EH (cell line): ENCODE measurements at regions not wholly inside any gene's neighbourhood (a gene's known extent, or its start where the extent isn't known, plus 50 kb on each side); places are given as distances from the start of the nearest gene placed in this dataset.

Source experiments
- DNase-seq: peaks from one replicate; pipeline ENCODE4 v3.0.0-alpha.2; 2015; ENCODE audit warnings: low read depth

DNA sequence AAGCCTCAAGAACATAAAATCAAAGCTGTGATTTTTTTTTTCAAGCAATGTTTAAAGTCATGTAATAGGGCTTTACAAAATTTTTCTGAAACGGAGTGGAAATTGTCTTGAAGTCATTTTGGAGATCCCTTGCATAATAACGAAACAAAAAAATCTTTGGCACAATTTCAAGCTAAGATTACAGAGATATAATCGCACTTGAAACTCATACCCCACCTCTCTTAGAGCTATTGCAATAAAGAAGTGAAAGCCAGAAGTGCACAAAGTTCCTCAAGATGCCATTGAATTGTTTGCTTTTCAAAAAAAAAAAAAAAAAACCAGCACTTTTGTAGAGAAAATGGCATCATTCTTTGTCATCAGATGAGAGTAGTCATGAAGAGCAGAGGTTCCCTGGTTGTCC lies 152.3 kb downstream of the PAX3 start:
- no peak for DNase-seq

DNA sequence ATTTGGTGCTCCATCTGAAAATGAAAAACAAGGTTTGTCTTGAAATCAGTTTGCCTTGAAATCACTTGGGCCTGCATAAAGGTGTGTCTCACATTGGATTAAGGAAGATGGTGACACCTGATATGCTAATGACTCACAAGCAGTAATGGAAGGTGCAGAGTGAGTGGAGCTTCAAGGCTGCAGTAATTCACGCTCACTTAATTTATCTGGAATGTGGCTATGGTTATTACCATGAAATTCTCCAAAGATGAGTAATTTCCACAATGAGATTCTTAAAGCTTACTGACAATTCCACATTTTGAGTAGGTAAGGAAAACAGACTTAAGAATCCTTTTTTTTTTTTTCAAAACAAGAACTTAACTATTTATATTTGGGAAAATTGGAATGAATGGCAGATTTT lies 156.8 kb downstream of the PAX3 start:
- DNase-seq, result peak; percentile 44

DNA sequence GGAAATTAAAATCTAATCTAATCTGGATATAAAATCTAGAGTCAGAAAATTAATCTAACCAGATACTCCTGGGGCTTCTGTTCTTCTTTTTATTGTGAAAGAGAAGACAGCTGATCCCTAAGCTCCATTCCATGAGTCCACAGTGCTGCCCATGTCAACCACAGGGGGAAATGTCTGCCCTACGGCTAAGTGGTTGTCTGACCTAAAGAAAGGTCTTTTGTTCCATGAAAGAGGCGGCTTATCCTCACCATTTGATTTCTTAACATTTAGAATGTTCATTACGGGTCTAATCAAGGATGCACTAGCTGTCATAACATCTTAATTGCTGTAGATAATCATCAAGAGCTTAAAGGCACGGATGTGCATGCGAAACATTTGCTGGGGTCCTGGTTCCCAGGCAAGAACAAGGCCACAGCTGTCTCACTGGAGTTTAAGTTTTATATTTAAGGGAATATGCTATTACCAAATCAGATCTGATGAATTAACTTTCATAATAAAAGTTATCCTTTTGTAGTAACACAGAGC lies 162.6 kb downstream of the PAX3 start:
- no peak for DNase-seq

DNA sequence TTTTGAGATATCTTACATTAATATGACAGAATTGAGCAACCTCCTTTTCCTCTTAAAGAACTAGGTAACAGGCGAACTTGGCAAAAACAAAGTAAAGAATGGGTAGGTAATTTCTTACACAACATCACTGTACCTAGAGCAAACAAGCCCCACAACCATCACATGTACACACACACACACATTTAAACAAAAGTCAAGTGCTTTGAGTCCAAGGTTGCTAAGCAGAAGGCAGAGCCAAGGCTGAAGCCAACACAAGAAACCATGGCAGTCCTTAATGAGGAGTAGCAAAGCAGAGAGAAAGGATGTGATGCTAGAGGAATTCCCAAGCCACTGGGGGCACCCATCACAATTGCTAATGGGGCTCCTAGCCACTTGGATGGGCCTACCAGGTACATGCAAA lies 164.1 kb downstream of the PAX3 start:
- no peak for DNase-seq

DNA sequence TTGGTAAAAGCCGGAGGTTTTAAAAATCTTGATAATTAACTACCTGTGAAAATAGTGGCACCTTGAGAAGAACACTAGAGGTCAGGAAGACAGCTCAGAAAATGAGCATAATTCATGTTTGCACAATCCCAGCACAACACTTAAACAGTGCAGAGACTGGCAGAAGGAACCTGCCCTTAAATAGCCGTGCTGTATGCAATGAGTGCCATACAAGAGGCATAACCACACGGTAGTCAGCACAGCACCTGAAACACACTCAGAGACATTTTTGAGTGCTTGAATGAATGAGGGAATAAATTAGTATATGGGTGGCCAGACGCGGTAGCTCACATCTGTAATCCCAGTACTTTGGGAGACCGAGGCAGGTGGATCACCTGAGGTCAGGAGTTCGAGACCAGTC lies 164.9 kb downstream of the PAX3 start:
- no peak for DNase-seq

DNA sequence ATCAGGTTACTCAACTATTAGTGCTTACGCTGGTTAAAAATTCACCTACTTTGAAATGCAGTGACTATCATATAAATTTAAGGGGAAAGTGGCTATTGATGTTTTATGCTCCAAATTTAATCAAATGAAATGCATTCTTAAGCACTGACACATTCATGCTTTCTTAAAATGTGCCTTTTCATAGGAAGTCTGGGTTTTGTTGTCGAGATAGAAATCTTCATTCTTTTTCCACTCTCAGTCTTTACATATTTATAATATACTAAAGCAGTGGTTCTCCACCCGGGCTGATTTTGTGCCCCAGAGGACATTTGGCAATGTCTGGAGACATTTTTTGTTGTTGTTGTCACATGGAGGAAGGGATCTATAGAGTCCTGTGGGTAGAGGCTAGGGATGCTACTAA lies 167.9 kb downstream of the PAX3 start:
- no peak for DNase-seq

DNA sequence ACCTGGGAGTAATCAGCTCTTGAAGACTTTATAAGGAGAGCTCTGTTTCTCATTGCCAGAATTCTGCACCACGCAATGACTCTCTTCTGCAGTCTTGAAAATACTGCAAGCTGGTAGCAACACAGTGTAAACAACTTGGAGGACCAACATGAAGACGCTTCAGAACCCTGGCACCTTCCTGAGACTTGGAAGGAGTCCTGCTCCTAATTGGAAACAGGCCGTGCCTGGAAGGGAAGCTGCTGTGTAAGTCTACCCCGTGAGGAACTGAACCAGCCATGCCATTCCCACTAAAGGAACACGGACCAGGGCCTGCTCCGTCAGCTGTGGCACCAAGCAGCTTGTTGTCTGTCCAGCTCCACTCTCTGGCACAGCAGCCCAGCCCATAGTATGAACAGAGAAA lies 171.1 kb downstream of the PAX3 start:
- DNase-seq, result peak; percentile 11

DNA sequence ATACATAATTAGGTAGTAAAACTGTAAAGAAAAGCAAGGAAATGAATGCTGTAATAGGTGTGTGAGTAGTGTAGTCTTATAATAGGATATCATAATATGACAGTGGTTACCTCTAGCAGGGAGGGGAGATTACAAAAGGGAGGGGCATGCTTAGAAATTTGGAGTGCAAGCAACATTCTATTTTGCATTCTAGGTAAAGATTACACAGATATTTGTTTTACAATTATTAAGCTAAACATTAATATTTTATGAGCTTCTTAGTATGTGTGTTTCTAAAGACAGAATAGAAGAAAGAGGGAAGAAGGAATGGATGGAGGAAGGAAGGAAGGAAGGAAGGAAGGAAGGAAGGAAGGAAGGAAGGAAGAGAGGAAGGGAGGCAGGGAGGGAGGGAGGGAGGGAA lies 177.9 kb downstream of the PAX3 start:
- no peak for DNase-seq

DNA sequence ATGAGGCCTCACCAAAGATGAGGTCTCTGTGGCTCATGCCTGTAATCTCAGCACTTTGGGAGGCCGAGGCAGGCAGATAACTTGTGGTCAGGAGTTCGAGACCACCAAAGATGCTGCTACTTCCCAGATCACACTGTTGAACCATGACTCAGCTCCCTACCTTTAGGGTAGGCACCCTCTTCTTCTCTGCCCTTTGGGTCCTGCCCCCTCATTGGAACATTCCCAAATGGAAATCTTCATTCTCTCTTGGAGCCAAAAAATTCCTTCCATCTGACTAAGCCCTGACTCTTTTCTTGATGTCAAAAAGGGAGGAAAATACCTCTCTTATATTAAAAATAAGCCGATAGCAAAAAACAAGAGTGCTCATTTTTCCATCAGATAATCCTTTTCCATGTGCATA lies 183.5 kb downstream of the PAX3 start:
- DNase-seq, result no peak

DNA sequence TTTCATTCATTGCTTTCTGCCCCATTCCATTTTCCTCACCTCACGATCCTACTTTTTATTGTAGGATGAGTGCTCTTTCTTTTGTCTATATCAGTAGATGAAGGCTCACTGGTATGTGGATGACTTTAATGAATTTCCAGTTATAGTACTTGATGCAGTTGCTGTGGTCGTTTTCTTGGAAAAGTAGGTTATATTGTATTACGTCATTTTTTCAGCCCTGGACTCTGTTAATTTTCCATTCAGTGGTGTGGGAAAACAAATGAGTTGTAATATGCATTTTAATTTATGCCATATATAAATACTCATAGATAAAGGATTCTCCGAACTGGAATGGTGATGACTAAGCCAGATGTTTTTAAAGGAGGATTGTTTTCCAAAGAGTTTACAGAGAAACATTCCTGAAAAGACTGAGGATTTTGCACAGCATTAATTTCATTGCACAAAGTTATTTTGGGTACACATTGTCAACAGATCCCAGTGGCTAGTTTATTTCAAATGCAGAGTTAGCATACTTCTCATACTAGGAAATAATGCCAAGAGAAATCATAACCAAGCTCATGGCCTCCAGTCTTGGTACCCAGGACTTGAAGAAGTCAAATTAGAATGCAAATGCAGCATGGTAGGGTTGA lies 189.7 kb downstream of the PAX3 start:
- peak; percentile 5 for DNase-seq

DNA sequence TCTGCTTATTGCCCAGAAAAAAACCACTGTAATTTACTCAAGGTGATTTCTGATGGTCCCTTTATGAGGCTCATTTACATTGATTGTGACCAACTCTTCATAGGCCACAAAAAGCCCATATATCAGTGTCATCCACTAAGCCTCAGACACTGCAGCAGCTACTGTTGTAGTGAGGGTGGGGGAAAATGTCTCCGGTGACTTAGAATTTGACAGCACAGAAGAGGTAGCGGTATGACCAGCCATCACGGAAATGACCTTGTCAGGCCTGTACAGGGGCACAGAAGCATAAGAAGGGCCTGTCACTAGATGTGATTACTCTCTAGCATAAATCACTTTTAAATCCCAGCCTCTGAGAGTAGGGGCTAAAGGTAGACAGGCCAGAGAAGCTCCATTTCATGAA lies 190.3 kb downstream of the PAX3 start:
- no peak for DNase-seq

DNA sequence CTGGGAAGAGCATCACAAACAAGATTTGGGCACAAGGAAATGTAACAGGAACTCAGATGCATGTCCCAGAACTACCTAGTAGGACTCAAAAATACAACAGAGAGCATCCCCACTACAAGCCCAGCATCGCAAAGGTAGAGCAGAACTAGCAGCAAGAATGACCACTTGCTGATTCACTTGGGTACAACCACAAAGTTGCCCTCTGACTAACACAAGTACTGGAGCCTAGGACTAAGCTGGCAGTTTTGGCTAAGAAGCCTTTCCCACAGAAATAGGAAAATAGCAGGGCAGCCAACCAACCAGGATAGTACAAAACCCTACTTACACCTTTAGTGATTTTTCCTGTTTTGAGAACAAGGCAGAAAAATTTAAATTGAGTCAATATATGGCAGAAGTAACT lies 193.8 kb downstream of the PAX3 start:
- DNase-seq, result no peak

DNA sequence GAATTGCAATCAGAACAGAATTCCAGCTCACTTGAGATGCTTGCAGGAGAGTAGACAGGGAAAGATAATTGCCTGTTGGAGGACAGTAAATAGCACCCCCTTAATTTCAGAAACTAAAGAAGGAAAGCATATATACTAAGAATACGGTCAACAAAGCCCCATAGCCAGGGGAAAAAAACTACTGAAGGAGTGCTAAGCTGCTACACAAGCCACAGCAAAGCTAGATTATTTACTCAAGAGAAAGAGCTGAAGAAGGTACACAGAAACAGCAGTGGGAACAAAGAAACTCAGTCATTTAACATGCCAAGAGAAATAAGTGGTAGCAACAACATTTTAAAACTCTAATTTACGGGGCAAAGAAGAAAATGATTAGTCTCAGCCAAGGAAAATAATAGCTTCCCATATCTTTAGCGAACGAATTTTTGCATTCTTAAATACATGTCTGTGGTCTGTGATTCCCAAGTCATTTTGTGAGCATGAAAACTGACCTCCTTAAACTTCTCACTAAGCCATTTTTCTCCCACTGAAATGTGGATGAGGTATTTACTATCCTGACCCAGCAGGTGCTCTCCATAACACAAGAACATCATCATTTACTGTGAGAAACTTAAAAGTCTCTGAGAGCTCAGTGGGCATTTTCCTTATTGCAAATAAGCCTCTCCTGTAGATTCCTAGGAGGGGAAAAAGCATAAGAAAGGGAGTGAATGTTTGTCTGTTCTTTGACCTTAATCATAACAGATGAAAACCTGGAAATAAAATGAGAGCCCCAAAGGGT lies 196.0 kb downstream of the PAX3 start:
- DNase-seq, result peak; percentile 1

DNA sequence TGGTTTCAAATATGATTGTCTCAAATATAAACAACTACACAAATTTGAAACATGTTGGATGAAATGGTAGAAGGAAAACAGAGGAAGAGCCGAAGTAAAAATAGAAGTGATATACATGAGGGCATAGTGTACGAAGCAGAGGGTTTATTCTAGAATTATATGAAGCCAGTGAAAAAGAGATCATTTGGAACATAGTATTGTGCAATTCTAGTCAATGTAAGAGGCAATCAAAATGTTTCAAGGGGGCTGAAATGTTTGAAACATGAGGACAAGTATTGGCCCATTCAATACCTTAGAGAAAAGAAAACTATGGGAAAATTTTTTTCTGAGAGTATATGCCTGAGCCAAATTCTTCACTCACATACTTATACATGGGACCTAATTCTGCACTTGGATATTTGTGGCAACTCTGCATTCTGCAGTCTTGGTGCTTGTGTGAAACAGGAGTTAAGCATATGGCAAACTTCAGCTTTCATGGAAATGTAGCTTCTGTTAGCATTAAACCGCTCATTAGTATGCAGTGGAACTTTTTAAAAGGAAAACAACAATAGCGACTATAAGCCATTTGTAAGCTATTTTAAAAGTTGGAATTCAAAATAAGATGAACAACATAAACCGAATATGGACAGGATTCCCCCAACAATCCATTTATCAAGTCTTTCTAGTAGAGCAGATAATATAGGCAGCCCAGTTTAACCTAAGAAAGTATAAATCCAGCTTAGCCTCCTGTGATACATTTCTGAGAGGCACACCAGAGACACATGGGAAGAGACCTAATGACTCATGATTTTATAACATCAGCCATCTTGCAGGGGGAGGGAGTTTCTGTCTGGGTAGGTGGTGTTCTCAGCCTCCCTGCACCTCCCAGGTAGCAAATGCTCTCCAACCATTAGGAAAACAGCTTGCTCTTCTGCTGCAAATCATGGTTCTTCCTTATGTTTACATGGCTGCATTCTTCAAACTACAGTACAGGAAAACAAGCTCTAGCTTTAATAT lies 197.8 kb downstream of the PAX3 start:
- DNase-seq, result no peak

DNA sequence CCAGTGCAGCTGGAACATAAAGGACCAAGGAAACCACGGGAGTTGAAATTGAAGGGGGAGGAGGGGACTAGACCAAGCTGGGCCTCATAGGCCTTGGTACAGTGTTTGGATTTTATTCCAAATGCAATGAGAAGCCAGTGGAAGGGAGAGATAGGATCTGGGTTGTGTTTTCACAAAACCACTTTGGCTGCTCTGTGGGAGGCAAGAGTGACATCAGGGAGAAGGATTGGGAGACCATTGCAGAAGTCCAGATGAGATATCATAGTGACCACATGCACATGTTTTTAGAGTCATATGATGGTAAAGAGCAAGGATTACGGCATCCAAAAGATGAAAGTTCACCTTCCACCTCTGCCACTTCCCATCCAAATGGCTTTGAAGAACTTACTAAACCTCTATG lies 210.2 kb downstream of the PAX3 start:
- DNase-seq, result peak; percentile 28

DNA sequence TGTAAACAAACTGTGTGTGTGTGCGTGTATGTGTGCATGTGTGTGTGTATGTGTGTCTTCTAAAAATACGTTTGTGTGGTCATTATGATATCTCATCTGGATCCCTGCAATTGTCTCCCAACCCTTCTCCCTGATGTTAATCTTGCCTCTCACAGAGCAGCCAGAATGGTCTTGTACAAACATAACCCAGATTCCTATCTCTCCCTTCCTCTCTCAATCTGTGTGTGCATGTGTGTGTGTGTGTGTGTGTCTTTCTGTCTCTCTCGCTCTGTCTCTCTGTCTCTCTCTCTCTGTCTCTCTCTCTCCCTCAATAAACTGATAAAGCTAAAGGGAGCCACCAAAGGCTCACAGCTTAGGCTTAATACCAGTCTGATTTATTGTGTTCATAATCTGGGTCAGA lies 210.8 kb downstream of the PAX3 start:
- DNase-seq, result no peak

DNA sequence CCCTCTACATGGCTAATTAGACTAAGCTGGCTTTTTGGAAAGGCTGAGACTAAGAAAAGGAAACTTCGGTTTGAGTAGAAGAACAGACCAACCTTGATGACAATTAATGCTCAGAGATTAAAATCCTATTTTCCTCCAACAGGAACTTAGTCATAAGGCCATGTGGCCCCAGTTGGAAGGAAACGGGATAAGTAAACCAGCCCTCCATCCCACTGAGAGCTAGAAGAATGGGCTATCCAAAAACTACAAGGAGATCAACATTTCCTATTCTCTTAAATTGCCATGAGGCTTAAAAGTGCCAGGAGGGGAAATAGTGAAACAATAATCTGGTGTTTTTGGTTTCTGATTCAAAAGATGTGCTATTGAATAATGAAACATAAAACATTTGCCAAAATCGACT lies 216.6 kb downstream of the PAX3 start:
- no peak for DNase-seq

DNA sequence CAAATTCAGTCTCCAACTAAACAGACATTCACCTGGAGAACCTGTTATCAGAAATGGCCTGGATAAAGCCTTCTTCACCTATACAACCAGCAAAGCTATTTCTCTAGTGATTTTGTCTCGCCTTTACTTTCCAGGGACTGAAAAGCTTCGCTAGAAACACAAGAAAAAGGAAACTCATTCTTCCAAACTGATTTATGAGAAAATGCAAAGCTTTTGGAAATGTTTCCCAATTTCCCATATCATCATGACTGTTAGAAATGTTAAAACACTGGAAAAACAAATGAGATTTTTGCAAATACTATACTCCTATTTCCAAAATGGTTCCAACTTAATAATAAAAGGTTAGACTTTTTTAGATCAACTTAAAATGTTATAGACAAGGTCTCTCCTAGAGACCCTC lies 218.7 kb downstream of the PAX3 start:
- DNase-seq, result no peak

DNA sequence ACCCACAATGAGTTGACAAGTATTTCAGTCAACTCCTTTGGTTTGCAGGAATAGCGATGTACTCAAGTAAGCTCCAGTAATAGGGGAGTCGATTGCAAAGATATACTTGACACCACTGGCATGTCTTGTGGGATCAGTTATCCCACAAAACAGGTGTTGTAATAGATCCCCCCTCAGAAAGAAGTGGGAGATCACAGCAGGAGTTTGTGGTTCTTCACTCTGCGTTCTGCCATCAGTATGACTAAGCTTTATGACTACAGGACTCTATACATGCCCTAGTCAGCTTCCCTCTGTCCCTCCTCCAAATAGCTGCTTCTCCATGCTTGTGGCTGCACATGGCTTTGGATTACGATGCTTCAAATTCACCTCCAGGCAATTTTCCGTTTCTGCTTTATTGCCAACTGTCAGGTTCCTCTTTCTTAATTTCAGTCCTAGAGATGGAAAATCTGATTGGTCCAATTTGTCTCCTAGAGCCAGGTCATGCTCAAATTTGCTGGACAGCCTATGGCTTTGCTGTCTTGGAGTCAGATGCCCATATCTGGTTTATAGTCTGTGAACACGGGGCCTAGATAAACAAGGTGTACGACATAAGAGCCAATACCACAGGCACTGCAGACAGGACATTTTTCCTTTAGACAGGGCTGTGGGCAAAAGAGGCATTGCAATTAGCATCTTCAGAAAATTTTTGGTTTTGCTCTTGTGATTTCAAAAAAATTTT lies 221.7 kb downstream of the PAX3 start:
- peak; percentile 14 for DNase-seq

DNA sequence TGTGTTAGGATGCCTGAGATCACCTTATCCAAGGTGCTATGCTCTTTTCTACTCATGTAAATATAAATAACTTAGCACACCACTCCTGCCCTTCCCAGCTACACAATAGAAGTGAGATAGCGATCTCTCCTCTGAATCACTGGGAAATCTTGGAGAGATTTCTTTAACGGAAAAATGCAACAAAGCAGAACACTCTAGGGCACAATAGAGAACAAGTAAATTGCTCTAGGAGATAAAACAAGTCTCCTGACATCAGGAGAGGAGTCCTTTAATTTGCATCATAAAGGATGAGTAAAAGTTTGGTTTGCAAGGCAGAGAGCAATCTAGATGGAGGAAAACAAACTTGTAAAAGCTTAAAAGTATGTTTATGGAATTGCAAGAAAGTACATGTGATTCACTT lies 224.1 kb downstream of the PAX3 start:
- DNase-seq, result no peak

DNA sequence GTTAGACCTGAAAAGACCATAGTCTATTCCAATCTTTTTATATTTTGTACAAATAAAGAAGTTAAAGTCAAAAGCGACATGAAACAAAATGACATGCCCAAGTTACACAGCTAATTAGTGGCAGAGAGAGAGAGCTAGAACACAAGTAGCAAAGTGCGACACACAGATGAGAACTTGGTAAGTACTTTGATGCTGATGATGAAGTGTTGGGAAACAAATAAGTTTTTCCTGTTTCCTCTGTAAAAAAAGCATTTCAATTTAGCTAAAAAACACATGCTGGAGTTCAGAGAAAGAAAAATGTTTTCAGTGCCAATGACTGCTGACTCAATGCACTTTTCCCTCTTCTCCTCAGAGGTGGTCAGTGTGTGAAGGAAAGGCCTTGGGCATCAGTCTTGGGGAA lies 226.9 kb downstream of the PAX3 start:
- no peak for DNase-seq

DNA sequence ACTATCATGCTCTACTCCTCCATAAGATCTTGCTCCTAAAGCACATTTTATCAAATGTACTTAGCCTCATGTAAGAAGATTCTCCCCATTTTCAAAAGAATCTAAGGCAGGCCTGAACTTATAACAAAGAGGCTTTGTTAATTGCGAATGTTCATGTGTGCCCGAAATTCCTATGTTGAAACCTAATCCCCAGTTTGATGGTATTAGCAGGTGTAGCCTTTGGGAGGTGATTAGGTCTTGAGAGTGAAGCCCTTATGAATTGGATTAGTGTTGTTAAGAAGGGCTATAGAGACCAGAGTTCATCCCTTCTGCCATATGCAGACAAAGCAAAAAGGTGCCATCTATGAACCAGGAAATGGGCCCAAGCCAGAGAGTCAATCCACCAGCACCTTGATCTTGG lies 234.5 kb downstream of the PAX3 start:
- DNase-seq, result no peak
